Suprapubic skin (tissue), 3 donors: ENCODE measurements at regions not wholly inside any gene's neighbourhood (a gene's known extent, or its start where the extent isn't known, plus 50 kb on each side); places are given as distances from the start of the nearest gene placed in this dataset.

Experiments
- CTCF ChIP-seq, 2 donors: fragments of 200-600 bp in 1 of 2; fragments of 450-650 bp in 1 of 2; sonication (generic) in 1 of 2; IDR thresholded peaks; one replicate each; pipeline ENCODE4 v1.5.1; 2016 to 2019; ENCODE audit warnings: antibody characterized with exemption in 2 of 2, mild to moderate bottlenecking in 1 of 2, moderate library complexity in 1 of 2
- EP300 ChIP-seq: sonication (generic); formaldehyde crosslinking; IDR thresholded peaks from one replicate; pipeline ENCODE4 v1.6.1; 2017; ENCODE audit warnings: antibody characterized with exemption
- POLR2A ChIP-seq, 2 donors: fragments of 450-650 bp; IDR thresholded peaks; one replicate each; pipeline ENCODE4 v1.6.1; 2017; ENCODE audit warnings: antibody characterized with exemption in 2 of 2, mild to moderate bottlenecking in 2 of 2, moderate library complexity in 2 of 2

DNA sequence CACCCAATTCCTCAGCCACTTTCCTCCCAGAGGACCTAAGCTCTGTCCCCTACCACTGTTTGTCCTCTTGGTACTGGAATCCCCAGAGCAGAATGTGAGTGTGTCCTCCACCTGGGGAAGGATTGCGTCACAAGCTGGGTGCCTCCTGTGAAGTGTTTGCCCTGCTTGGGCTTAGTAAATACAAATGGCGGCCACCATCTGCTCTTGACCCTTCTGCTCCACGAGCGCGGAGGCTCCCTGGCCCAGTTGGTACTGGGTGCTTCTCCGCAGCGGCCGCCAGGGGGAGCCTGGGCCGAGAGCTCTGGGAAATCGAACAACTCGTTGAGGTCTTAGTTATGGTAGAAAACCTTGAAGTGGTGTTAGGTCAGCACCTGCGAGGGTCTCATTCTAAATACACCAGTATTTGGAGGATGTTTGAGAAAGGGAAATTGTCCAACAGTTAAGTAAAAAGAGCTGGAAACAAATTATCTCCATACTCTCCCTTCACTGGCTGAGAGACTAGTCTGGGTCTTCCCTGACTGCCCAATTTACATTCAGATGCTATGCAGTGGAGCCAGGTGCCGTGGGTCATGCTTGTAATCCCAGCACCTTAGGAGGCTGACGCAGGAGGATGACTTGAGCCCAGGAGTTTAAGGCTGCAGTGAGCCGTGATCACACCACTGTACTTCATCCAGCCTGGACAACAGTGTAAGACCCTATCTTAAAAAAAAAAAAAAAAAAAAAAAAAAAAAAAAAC, 74.6 kb upstream of the TEAD1 start:
- TF ChIP-seq EP300, result no peak
- TF ChIP-seq CTCF (IDR thresholded peaks at IDR 0.05), result peak; percentile 38 to 58
- TF ChIP-seq POLR2A (IDR thresholded peaks at IDR 0.05), result no peak
